GM23338 (cell line): ENCODE measurements at regions not wholly inside any gene's neighbourhood (a gene's known extent, or its start where the extent isn't known, plus 50 kb on each side); places are given as distances from the start of the nearest gene placed in this dataset.

Experiments
- CREB1 ChIP-seq: fragments of 250-450 bp; sonication (Bioruptor Pico); IDR thresholded peaks from 2 replicates; pipeline ENCODE4 v1.5.0; 2020; ENCODE audit warnings: low read depth, mild to moderate bottlenecking, moderate library complexity
- JUNB ChIP-seq: IDR thresholded peaks from one replicate; pipeline ENCODE4 v1.6.1; 2016; ENCODE audit warnings: antibody characterized with exemption; ENCODE audit not compliant: unreplicated experiment
- POLR2AphosphoS5 ChIP-seq: IDR thresholded peaks from 2 replicates; pipeline ENCODE4 v1.6.1; 2016; ENCODE audit warnings: antibody characterized with exemption, low read depth
- ZNF331 ChIP-seq: fragments of 250-450 bp; sonication (Bioruptor Pico); IDR thresholded peaks from 2 replicates; pipeline ENCODE4 v1.5.0; 2020; ENCODE audit warnings: low read depth, mild to moderate bottlenecking, moderate library complexity
- TF ChIP-seq, protein P1 (sequence below), 2 experiments: fragments of 200-600 bp in 1 of 2; sonication (generic) in 1 of 2; conservative IDR thresholded peaks; 2 replicates each; pipeline versions ENCODE4 v1.5.1 to v1.6.1; 2016 to 2017; ENCODE audit warnings: antibody characterized with exemption in 2 of 2, low read depth in 2 of 2, mild to moderate bottlenecking in 2 of 2, moderate library complexity in 1 of 2

DNA sequence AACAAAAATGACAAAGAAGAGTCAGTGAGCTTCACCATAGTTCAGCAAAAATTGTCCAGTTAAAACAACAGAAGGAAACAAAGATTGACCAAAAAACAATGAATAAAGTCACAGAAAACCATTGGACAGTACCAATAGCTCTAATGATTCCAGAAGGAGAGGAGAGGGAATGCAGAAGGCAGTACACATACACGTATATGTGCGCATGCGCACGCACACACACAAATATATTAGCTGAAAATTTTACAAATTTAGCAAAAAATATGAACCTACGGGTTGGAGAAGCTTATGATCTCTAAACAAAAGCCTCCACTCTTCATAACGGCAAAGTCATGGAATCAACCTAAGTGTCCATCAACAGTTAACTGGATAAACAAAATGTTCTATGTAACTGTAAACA, 120.3 kb upstream of the MON1B start:
- TF ChIP-seq, protein P1, sequence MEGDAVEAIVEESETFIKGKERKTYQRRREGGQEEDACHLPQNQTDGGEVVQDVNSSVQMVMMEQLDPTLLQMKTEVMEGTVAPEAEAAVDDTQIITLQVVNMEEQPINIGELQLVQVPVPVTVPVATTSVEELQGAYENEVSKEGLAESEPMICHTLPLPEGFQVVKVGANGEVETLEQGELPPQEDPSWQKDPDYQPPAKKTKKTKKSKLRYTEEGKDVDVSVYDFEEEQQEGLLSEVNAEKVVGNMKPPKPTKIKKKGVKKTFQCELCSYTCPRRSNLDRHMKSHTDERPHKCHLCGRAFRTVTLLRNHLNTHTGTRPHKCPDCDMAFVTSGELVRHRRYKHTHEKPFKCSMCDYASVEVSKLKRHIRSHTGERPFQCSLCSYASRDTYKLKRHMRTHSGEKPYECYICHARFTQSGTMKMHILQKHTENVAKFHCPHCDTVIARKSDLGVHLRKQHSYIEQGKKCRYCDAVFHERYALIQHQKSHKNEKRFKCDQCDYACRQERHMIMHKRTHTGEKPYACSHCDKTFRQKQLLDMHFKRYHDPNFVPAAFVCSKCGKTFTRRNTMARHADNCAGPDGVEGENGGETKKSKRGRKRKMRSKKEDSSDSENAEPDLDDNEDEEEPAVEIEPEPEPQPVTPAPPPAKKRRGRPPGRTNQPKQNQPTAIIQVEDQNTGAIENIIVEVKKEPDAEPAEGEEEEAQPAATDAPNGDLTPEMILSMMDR (conservative IDR thresholded peaks at IDR 0.05; ENCODE audit: low read depth in 2 of 2) = no peak
- TF ChIP-seq POLR2AphosphoS5 = no peak
- TF ChIP-seq ZNF331 (CRISPR knock-in tag) = no peak
- TF ChIP-seq CREB1 (CRISPR knock-in tag) = no peak
- TF ChIP-seq JUNB = no peak
